Lower leg skin (tissue), 4 donors: ENCODE measurements at regions not wholly inside any gene's neighbourhood (a gene's known extent, or its start where the extent isn't known, plus 50 kb on each side); places are given as distances from the start of the nearest gene placed in this dataset.

Experiments used
- DNase-seq, 2 donors: peaks; one replicate each; pipeline ENCODE4 v3.0.0-alpha.2; 2019; ENCODE audit warnings: low spot score in 2 of 2
- H3K4me3 ChIP-seq: fragments of 200-600 bp; sonication (generic); 2 replicates; pipeline ENCODE4 v1.5.1; 2017; ENCODE audit warnings: mild to moderate bottlenecking, low read depth; ENCODE audit not compliant: poor library complexity, severe bottlenecking
- CTCF ChIP-seq, 3 donors: fragments of 450-650 bp; IDR thresholded peaks; one replicate each; pipeline ENCODE4 v1.5.1; 2016; ENCODE audit warnings: antibody characterized with exemption in 3 of 3, mild to moderate bottlenecking in 3 of 3, moderate library complexity in 2 of 3
- POLR2A ChIP-seq, 2 donors: fragments of 450-650 bp; IDR thresholded peaks; one replicate each; pipeline ENCODE4 v1.6.1; 2016 to 2017; ENCODE audit warnings: antibody characterized with exemption in 2 of 2, mild to moderate bottlenecking in 1 of 2, moderate library complexity in 1 of 2
- WGBS, 2 donors: methylation state at CpG; one replicate each; pipeline ENCODE4 v1.1.5; 2018; 5-methylcytosine and 5-hydroxymethylcytosine counted together
- intact Hi-C: fragments of 100-400 bp; cut with DNase I; formaldehyde crosslinking; loops from one replicate; pipeline ENCODE4 v1.15.0; 2023; ENCODE audit warnings: low total_unique reads

- intact Hi-C loops = no loop called here
- TF ChIP-seq CTCF (IDR thresholded peaks at IDR 0.05) = no peak
- no peak for TF ChIP-seq POLR2A (IDR thresholded peaks at IDR 0.05)
- no peak for DNase-seq
- H3K4me3 ChIP-seq = no peak overlapping the region
- 88 to 93% methylated on average over 2 of the region's 2 CpGs for WGBS, 2 donors
These were observed 151.5 kb upstream of the BACE2 start for GRCh38 chr21:41016472-41016871.

- 53 to 70% methylated on average over 2 of the region's 2 CpGs for WGBS, 2 donors
- intact Hi-C loops = no loop called here
- no peak for DNase-seq
- no peak for TF ChIP-seq CTCF (IDR thresholded peaks at IDR 0.05)
- no peak for TF ChIP-seq POLR2A (IDR thresholded peaks at IDR 0.05)
- no peak overlapping the region for H3K4me3 ChIP-seq
These were observed 149.5 kb upstream of the BACE2 start for GRCh38 chr21:41018431-41018830.

- WGBS, 2 donors = 85 to 90% methylated on average over 7 of the region's 7 CpGs
- H3K4me3 ChIP-seq = no peak overlapping the region
- no peak for DNase-seq
- TF ChIP-seq POLR2A (IDR thresholded peaks at IDR 0.05) (no peak), CTCF (IDR thresholded peaks at IDR 0.05) (no peak)
- intact Hi-C loops = no loop called here
These were observed 144.0 kb upstream of the BACE2 start for GRCh38 chr21:41023936-41024335.

GRCh38 chr21:41024341-41024740 lies 143.6 kb upstream of the BACE2 start:
- DNase-seq = no peak
- no peak for TF ChIP-seq CTCF (IDR thresholded peaks at IDR 0.05)
- no peak for TF ChIP-seq POLR2A (IDR thresholded peaks at IDR 0.05)
- no peak overlapping the region for H3K4me3 ChIP-seq
- intact Hi-C loops = no loop called here
- whole genome bisulfite sequencing, 2 donors = 50% methylated on average over 2 of the region's 2 CpGs

- no peak for DNase-seq
- WGBS, 2 donors = 68% methylated on average over 13 of the region's 13 CpGs
- intact Hi-C loops = no loop called here
- TF ChIP-seq POLR2A (IDR thresholded peaks at IDR 0.05) (no peak), CTCF (IDR thresholded peaks at IDR 0.05) (no peak)
- H3K4me3 ChIP-seq = no peak overlapping the region
These were observed 143.2 kb upstream of the BACE2 start for GRCh38 chr21:41024746-41025254.

GRCh38 chr21:41029571-41029970 lies 138.4 kb upstream of the BACE2 start:
- no peak overlapping the region for H3K4me3 ChIP-seq
- WGBS, 2 donors = 63 to 64% methylated on average over 3 of the region's 3 CpGs
- TF ChIP-seq POLR2A (IDR thresholded peaks at IDR 0.05) (no peak), CTCF (IDR thresholded peaks at IDR 0.05) (no peak)
- intact Hi-C loops = no loop called here
- no peak for DNase-seq
